NB4 (cell line): ENCODE measurements at regions not wholly inside any gene's neighbourhood (a gene's known extent, or its start where the extent isn't known, plus 50 kb on each side); places are given as distances from the start of the nearest gene placed in this dataset.

ENCODE experiments used
- CTCF ChIP-seq: IDR thresholded peaks from one replicate; pipeline ENCODE4 v1.5.1; 2012; ENCODE audit warnings: low read depth, low read length
- MAX ChIP-seq: IDR thresholded peaks from 2 replicates; pipeline ENCODE4 v1.6.1; 2011; ENCODE audit warnings: low read depth, low read length
- POLR2A ChIP-seq: IDR thresholded peaks from 2 replicates; pipeline ENCODE4 v1.6.1; 2011; ENCODE audit warnings: mild to moderate bottlenecking; ENCODE audit not compliant: insufficient read length; ENCODE audit errors: extremely low read depth

- TF ChIP-seq MAX (no peak), CTCF (no peak), POLR2A (no peak)
These were observed 122.3 kb upstream of the IRF2BP2 start for GRCh38 chr1:234732260-234732659.
